Endothelial cell (in vitro differentiated cells): ENCODE measurements at regions not wholly inside any gene's neighbourhood (a gene's known extent, or its start where the extent isn't known, plus 50 kb on each side); places are given as distances from the start of the nearest gene placed in this dataset.

Experiments
- DNase-seq: peaks from one replicate; pipeline ENCODE4 v3.0.0; 2021; ENCODE audit warnings: low spot score
- H3K27ac Mint-ChIP-seq: one replicate; pipeline ENCODE4 v1.8.0; 2021; ENCODE audit warnings: mixed read lengths, inconsistent platforms; ENCODE audit not compliant: unreplicated experiment
- H3K27me3 Mint-ChIP-seq: one replicate; pipeline ENCODE4 v1.8.0; 2021; ENCODE audit warnings: mild to moderate bottlenecking, moderate library complexity, mixed read lengths, inconsistent platforms; ENCODE audit not compliant: unreplicated experiment
- H3K36me3 Mint-ChIP-seq: one replicate; pipeline ENCODE4 v1.8.0; 2021; ENCODE audit warnings: mild to moderate bottlenecking, low read depth, mixed read lengths, inconsistent platforms; ENCODE audit not compliant: unreplicated experiment
- H3K4me1 Mint-ChIP-seq: one replicate; pipeline ENCODE4 v1.8.0; 2021; ENCODE audit warnings: mild to moderate bottlenecking, mixed read lengths, inconsistent platforms; ENCODE audit not compliant: unreplicated experiment
- H3K4me3 Mint-ChIP-seq: one replicate; pipeline ENCODE4 v1.8.0; 2021; ENCODE audit warnings: mild to moderate bottlenecking, mixed read lengths, inconsistent platforms; ENCODE audit not compliant: unreplicated experiment
- H3K9me3 Mint-ChIP-seq: one replicate; pipeline ENCODE4 v1.8.0; 2021; ENCODE audit warnings: mixed read lengths, inconsistent platforms; ENCODE audit not compliant: unreplicated experiment
- CTCF ChIP-seq: fragments of 200-600 bp; sonication (generic); IDR thresholded peaks from one replicate; pipeline ENCODE4 v1.5.0; 2021; ENCODE audit warnings: antibody characterized with exemption; ENCODE audit not compliant: unreplicated experiment

- no peak overlapping the region for H3K27ac Mint-ChIP-seq
- no peaks in the 10 kb centered on the region for H3K27me3 Mint-ChIP-seq
- DNase-seq: no peak
- no peaks in the 10 kb centered on the region for H3K36me3 Mint-ChIP-seq
- H3K4me3 Mint-ChIP-seq: no peak overlapping the region
- no peak for TF ChIP-seq CTCF
- H3K9me3 Mint-ChIP-seq: no peaks in the 10 kb centered on the region
- H3K4me1 Mint-ChIP-seq: peaks cover 7% of the 10 kb centered on the region
Observed at GRCh38 chr5:114634517-114634916, 272.6 kb downstream of the KCNN2 start.

- Mint-ChIP-seq H3K9me3 (no peaks in the 10 kb centered on the region), H3K27ac (no peak overlapping the region)
- no peak for TF ChIP-seq CTCF
Observed at GRCh38 chr5:114612406-114612805, 250.5 kb downstream of the KCNN2 start.

GRCh38 chr5:114581136-114581535 lies 219.3 kb downstream of the KCNN2 start:
- H3K27me3 Mint-ChIP-seq: no peaks in the 10 kb centered on the region
- TF ChIP-seq CTCF: no peak
- no peak for DNase-seq
- no peak overlapping the region for H3K4me3 Mint-ChIP-seq
- no peaks in the 10 kb centered on the region for H3K36me3 Mint-ChIP-seq
- no peak overlapping the region for H3K27ac Mint-ChIP-seq
- no peaks in the 10 kb centered on the region for H3K4me1 Mint-ChIP-seq
- H3K9me3 Mint-ChIP-seq: no peaks in the 10 kb centered on the region

More at GRCh38 chr5:114612406-114612805, 250.5 kb downstream of the KCNN2 start:
- Mint-ChIP-seq H3K4me3 (no peak overlapping the region), H3K36me3 (no peaks in the 10 kb centered on the region), H3K27me3 (peaks cover 1% of the 10 kb centered on the region), H3K4me1 (no peaks in the 10 kb centered on the region)
- DNase-seq: no peak

DNA sequence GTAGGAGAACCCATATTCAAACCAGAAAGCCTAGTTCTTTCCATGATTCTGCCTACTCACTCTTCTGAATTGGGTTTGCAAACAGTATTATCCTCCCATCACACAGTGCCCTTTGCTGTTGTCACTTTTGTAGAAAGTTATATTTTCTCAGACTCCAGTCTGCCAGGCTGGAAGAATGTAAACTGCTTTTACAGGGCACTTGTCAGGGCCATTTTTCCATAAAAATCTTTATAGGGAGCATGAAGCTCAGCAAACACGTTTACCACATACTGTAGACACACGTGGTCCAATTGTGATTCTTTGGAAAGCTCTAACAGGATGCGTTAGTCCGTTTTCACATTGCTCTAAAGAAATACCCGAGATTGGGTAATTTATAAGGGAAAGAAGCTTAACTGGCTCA lies 204.0 kb downstream of the KCNN2 start:
- H3K27me3 Mint-ChIP-seq: no peaks in the 10 kb centered on the region
- DNase-seq: no peak
- TF ChIP-seq CTCF: no peak
- no peaks in the 10 kb centered on the region for H3K4me1 Mint-ChIP-seq
- no peak overlapping the region for H3K27ac Mint-ChIP-seq
- peak overlapping the region; percentile 9 for H3K4me3 Mint-ChIP-seq
- H3K36me3 Mint-ChIP-seq: no peaks in the 10 kb centered on the region
- H3K9me3 Mint-ChIP-seq: no peaks in the 10 kb centered on the region

DNA sequence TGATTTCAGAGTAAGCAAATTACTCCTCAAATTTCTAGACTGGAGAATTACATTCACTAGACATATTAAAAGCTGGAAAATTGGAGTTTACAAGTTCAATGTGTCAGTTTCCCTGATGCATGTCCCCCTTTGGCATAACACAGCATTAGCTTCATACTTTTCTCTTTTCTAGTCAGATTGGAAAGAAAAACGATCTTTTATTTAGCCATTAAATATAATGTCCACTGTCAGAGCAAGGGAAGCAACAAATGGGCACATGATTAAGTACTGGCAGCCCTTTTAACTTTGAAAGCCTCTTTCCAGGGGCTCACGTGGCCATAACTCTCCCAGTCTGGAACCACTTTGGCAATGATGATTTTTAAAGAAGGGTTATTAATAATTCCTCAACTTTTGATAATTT lies 203.3 kb downstream of the KCNN2 start:
- Mint-ChIP-seq H3K27ac (no peak overlapping the region), H3K4me3 (no peak overlapping the region), H3K9me3 (no peaks in the 10 kb centered on the region), H3K27me3 (no peaks in the 10 kb centered on the region), H3K36me3 (no peaks in the 10 kb centered on the region), H3K4me1 (no peaks in the 10 kb centered on the region)
- no peak for DNase-seq
- TF ChIP-seq CTCF: no peak
